ENCODE measurements at regions not wholly inside any gene's neighbourhood (a gene's known extent, or its start where the extent isn't known, plus 50 kb on each side); places are given as distances from the start of the nearest gene placed in this dataset.

- no peak for DNase-seq
Measured at GRCh38 chr5:166493040-166493439, 1798.4 kb upstream of the WWC1 start.

GRCh38 chr5:166493612-166494011, 1797.8 kb upstream of the WWC1 start:
- DNase-seq, result no peak

- DNase-seq, result no peak
Measured at GRCh38 chr5:166497496-166498104, 1793.8 kb upstream of the WWC1 start.

- no peak for DNase-seq
Measured at GRCh38 chr5:166499447-166500240, 1791.8 kb upstream of the WWC1 start.

GRCh38 chr5:166503506-166503905, 1787.9 kb upstream of the WWC1 start:
- no peak for DNase-seq

- DNase-seq, result no peak
Measured at GRCh38 chr5:166505067-166505466, 1786.4 kb upstream of the WWC1 start.

GRCh38 chr5:166505544-166505943, 1785.9 kb upstream of the WWC1 start:
- no peak for DNase-seq

- no peak for DNase-seq
Measured at GRCh38 chr5:166507810-166508425, 1783.5 kb upstream of the WWC1 start.

- no peak for DNase-seq
Measured at GRCh38 chr5:166509085-166509484, 1782.4 kb upstream of the WWC1 start.

- no peak for DNase-seq
Measured at GRCh38 chr5:166517976-166518375, 1773.5 kb upstream of the WWC1 start.

- no peak for DNase-seq
Measured at GRCh38 chr5:166523206-166523605, 1768.2 kb upstream of the WWC1 start.

- no peak for DNase-seq
Measured at GRCh38 chr5:166529200-166529599, 1762.2 kb upstream of the WWC1 start.

- no peak for DNase-seq
Measured at GRCh38 chr5:166532456-166533220, 1758.8 kb upstream of the WWC1 start.

GRCh38 chr5:166535641-166536040, 1755.8 kb upstream of the WWC1 start:
- no peak for DNase-seq

GRCh38 chr5:166540156-166540555, 1751.3 kb upstream of the WWC1 start:
- DNase-seq, result no peak

- DNase-seq, result no peak
Measured at GRCh38 chr5:166551384-166551783, 1740.1 kb upstream of the WWC1 start.

GRCh38 chr5:166553778-166554177, 1737.7 kb upstream of the WWC1 start:
- no peak for DNase-seq

- DNase-seq, result no peak
Measured at GRCh38 chr5:166561759-166562158, 1729.7 kb upstream of the WWC1 start.

GRCh38 chr5:166562246-166562645, 1729.2 kb upstream of the WWC1 start:
- peak in 1 of 2 donors; percentile 0 for DNase-seq

- DNase-seq, result no peak
Measured at GRCh38 chr5:166566725-166567124, 1724.7 kb upstream of the WWC1 start.

GRCh38 chr5:166570865-166571264, 1720.6 kb upstream of the WWC1 start:
- no peak for DNase-seq

GRCh38 chr5:166571668-166572067, 1719.8 kb upstream of the WWC1 start:
- no peak for DNase-seq

- no peak for DNase-seq
Measured at GRCh38 chr5:166576323-166576722, 1715.1 kb upstream of the WWC1 start.
